ENCODE measurements at regions not wholly inside any gene's neighbourhood (a gene's known extent, or its start where the extent isn't known, plus 50 kb on each side); places are given as distances from the start of the nearest gene placed in this dataset.

DNA sequence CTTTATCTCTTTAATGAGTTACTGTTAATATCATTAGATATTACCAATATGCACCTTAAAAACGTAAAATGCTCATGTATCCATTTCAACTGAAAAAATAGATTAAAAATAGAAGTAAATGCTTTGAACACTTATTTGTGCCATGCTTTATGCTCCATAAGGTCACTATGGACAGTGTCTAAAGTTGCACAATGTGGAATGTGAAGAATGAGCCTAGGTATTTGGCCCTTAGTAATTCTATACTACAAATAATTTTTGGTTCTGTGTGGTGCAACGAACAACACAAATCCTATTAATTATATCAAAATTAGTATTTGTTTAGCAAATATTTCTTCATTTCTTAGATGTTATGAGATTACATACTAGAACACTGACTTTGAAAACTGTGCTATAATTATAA is 469.9 kb upstream of the TUSC1 start:
- no peak for TF ChIP-seq FOXP2 (optimal IDR thresholded peaks at IDR 0.05; ENCODE audit: borderline replicate concordance, extremely low read depth, extremely low read length, insufficient read depth)
- TF ChIP-seq SIN3A (IDR thresholded peaks at IDR 0.05; ENCODE audit: borderline replicate concordance, insufficient read depth, low read length), result no peak

DNA sequence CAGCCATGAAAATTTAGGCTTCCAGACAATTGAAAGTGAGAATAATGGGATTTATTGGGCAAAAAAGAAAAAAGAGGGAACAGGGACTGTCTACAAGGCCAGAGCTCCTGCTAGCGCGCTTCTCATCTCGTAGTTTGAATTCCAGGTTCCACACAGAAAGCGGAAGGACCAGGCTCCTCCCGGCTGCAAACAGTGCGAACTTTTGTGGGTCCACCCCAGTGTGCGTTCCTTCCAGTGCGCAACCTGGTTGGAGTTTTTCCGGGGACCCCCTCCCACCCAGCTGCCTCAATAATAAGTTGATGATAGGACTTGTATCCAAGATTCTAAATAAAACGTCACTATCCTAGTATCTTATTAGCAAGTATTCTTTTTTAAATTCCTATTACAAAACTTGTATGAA is 467.7 kb upstream of the TUSC1 start:
- no peak for TF ChIP-seq TAF1 (IDR thresholded peaks at IDR 0.05; ENCODE audit: borderline replicate concordance, insufficient read depth, low read length)
- TF ChIP-seq, protein P1, sequence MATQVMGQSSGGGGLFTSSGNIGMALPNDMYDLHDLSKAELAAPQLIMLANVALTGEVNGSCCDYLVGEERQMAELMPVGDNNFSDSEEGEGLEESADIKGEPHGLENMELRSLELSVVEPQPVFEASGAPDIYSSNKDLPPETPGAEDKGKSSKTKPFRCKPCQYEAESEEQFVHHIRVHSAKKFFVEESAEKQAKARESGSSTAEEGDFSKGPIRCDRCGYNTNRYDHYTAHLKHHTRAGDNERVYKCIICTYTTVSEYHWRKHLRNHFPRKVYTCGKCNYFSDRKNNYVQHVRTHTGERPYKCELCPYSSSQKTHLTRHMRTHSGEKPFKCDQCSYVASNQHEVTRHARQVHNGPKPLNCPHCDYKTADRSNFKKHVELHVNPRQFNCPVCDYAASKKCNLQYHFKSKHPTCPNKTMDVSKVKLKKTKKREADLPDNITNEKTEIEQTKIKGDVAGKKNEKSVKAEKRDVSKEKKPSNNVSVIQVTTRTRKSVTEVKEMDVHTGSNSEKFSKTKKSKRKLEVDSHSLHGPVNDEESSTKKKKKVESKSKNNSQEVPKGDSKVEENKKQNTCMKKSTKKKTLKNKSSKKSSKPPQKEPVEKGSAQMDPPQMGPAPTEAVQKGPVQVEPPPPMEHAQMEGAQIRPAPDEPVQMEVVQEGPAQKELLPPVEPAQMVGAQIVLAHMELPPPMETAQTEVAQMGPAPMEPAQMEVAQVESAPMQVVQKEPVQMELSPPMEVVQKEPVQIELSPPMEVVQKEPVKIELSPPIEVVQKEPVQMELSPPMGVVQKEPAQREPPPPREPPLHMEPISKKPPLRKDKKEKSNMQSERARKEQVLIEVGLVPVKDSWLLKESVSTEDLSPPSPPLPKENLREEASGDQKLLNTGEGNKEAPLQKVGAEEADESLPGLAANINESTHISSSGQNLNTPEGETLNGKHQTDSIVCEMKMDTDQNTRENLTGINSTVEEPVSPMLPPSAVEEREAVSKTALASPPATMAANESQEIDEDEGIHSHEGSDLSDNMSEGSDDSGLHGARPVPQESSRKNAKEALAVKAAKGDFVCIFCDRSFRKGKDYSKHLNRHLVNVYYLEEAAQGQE (IDR thresholded peaks at IDR 0.05; ENCODE audit: insufficient read depth in 1 of 2, low read depth in 2 of 2, low read length in 2 of 2), result no peak
- no peak for TF ChIP-seq POLR2AphosphoS5 (IDR thresholded peaks at IDR 0.05; ENCODE audit: low read depth, low read length)
- TF ChIP-seq SIN3A (IDR thresholded peaks at IDR 0.05; ENCODE audit: borderline replicate concordance, insufficient read depth, low read length), result no peak
- no peak for TF ChIP-seq FOXP2 (optimal IDR thresholded peaks at IDR 0.05; ENCODE audit: borderline replicate concordance, extremely low read depth, extremely low read length, insufficient read depth)

DNA sequence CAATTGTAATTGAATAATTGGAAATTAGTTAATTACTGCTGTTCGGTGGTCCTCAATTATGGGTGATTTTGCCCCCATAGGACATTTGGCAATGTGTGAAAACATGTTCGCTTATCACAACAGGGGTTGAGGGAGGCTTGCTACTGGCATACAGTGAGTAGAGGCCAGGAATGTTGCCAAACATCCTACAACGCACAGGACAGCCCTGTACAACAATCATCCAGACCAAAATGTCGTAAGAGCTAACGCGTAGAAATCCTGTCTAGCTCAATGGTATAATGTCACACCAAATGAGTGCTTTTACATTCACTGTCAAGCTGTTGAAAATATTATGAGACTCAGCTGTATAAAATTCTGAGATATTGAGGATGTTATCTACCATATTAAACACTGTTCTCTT is 464.4 kb upstream of the TUSC1 start:
- TF ChIP-seq FOXP2 (optimal IDR thresholded peaks at IDR 0.05; ENCODE audit: borderline replicate concordance, extremely low read depth, extremely low read length, insufficient read depth), result no peak
- TF ChIP-seq, protein P1 (IDR thresholded peaks at IDR 0.05; ENCODE audit: insufficient read depth in 1 of 2, low read depth in 2 of 2, low read length in 2 of 2), result no peak
- no peak for TF ChIP-seq SIN3A (IDR thresholded peaks at IDR 0.05; ENCODE audit: borderline replicate concordance, insufficient read depth, low read length)
- no peak for TF ChIP-seq TAF1 (IDR thresholded peaks at IDR 0.05; ENCODE audit: borderline replicate concordance, insufficient read depth, low read length)
- no peak for TF ChIP-seq POLR2AphosphoS5 (IDR thresholded peaks at IDR 0.05; ENCODE audit: low read depth, low read length)

DNA sequence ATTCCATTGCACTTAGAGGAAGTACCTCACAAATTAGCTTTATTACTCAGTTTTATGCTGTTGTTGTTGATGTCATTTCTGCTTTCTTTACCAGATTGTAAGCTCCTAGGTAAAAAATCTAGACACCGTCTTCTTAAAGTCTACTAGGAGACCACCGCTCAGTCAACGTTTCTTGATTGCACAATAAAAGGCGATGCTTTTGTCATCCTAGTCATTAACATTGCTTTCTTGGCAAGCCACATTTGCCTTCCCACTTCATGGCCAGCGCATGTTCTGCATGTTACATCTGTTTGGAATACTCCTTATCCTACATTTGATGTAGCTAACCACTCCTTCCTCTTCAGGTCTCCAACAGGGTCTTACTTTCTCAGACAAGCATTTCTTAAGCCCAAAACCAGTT is 464.0 kb upstream of the TUSC1 start:
- TF ChIP-seq TAF1 (IDR thresholded peaks at IDR 0.05; ENCODE audit: borderline replicate concordance, insufficient read depth, low read length), result no peak
- TF ChIP-seq, protein P1 (IDR thresholded peaks at IDR 0.05; ENCODE audit: insufficient read depth in 1 of 2, low read depth in 2 of 2, low read length in 2 of 2), result no peak

DNA sequence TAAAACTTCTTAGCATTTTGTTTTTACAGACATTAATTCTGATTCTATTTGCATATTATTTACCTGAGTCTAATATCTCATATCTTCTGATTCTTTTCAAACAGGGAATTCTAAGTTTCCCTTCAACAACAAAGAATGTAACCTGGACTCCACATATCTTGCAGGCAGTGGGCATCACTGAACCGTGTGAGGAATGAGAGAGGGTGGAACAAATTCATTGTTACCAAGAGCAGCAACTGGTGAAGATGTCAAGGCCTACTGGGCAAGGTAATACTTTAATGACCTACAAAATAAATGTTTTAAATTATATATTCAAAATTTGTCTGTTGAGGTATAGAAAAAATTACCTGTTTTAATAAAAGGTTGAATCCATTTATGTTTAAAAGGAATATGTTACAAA is 455.3 kb upstream of the TUSC1 start:
- TF ChIP-seq SIN3A (IDR thresholded peaks at IDR 0.05; ENCODE audit: borderline replicate concordance, insufficient read depth, low read length), result no peak
- TF ChIP-seq FOXP2 (optimal IDR thresholded peaks at IDR 0.05; ENCODE audit: borderline replicate concordance, extremely low read depth, extremely low read length, insufficient read depth), result no peak
- TF ChIP-seq, protein P1 (IDR thresholded peaks at IDR 0.05; ENCODE audit: insufficient read depth in 1 of 2, low read depth in 2 of 2, low read length in 2 of 2), result no peak
- no peak for TF ChIP-seq POLR2AphosphoS5 (IDR thresholded peaks at IDR 0.05; ENCODE audit: low read depth, low read length)
- TF ChIP-seq TAF1 (IDR thresholded peaks at IDR 0.05; ENCODE audit: borderline replicate concordance, insufficient read depth, low read length), result no peak

All from PFSK-1 (cell line).